AML-193 (cell line): ENCODE measurements at regions not wholly inside any gene's neighbourhood (a gene's known extent, or its start where the extent isn't known, plus 50 kb on each side); places are given as distances from the start of the nearest gene placed in this dataset.
A peak's percentile ranks its signal among the peaks of the same experiment; 100 is the strongest.
"Not testable (repeated sequence)": the region's sequence is repeated elsewhere in the genome, so short reads cannot be mapped to it uniquely, and the experiment has no call there.

Experiments
- DNase-seq, 2 experiments: peaks; one replicate each; lab custom pipeline; 2025; lab: John Stamatoyannopoulos, UW

GRCh38 chr6:85015396-85015990 lies 251.1 kb upstream of the TBX18 start:
- DNase-seq: peak in 1 of 2 experiments; percentile 33

DNA sequence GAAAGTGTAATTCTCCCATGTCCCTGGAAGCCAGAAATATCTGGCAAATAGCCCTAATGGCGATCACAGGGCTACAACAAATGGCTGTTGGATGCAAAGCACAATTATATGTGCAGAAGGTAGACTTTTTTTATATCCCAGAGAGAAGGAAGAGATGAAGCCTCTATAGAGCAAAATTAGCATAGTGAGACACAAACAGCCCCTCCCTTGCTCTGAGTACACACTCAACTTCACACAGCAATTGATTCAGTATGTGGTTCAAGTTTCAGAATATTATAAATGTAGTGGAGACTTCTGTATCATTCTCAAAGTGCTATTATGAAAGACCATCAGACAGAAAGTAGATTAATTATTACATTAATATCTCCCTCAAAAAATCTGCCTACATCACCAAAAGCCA lies 246.5 kb upstream of the TBX18 start:
- DNase-seq: no peak

DNA sequence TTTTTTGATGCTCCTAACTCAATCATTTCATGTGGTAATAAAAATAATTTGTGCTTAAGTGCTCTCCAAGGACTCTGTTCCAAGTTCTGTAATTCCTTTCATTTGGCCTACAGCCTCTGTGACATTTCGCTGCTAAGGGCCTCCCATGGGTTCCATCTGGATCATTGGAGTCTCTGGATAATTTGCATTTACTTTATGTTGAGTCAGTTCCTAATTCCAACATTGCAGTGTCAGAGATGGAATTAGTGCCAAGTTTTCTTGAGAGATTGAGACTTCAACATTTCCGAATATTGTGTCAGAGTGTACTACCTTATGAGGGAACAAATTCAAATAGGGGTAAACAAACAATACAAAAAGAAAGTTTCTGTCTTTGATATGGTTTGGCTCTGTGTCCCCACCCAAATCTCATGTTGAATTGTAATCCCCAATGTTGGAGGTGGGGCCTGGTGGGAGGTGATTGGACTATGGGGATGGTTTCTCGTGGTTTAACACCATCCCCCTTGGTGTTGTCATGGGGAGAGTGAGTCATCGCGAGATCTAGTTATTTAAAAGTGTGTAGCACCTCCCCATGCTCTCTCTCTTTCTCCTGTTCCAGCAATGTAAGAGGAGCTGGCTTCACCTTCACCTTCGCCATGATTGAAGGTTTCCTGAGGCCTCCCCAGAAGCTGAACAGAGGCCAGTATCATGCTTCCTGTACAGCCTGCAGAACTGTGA lies 244.1 kb upstream of the TBX18 start:
- no peak for DNase-seq

GRCh38 chr6:85006362-85006761 lies 242.0 kb upstream of the TBX18 start:
- DNase-seq: no peak

DNA sequence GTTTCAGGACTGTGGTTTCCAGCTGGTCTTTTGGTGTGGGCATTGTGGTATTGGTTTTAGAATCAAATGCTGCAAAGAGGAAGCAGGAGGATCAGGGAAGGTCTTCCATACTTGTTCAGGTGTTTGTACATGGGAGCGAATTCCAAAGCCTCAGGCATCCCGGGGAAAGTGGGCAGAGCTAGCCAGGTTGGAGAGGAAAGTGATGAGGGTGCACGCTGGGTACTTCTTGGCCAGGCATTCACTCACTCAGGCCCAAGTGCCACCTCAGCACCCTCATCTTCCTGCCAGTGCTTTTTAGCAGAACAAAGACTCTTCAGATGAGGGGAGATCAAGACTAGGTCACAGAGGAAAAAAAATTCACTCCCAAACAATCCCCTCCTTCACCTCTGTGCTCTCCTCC lies 241.1 kb upstream of the TBX18 start:
- no peak for DNase-seq

GRCh38 chr6:85004361-85004995 lies 240.1 kb upstream of the TBX18 start:
- DNase-seq: no peak

GRCh38 chr6:85002847-85003246 lies 238.4 kb upstream of the TBX18 start:
- no peak for DNase-seq

GRCh38 chr6:85000001-85000400 lies 235.6 kb upstream of the TBX18 start:
- DNase-seq: no peak

- no peak for DNase-seq
These were observed 233.8 kb upstream of the TBX18 start for GRCh38 chr6:84998223-84998622.

DNA sequence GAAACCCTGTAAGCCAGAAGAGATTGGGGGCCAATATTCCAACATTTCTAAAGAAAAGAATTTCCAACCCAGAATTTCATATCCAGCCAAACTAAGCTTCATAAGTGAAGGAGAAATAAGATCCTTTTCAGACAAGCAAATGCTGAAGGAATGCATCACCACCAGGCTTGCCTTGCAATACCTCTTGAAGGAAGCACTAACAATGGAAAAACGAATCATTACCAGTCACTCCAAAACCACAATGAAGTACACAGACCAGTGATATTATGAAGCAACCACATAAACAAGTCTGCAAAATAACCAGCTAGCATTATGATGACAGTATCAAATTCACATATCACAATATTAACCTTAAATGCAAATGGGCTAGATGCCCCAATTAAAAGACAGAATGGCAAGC lies 224.4 kb upstream of the TBX18 start:
- not testable (repeated sequence) for DNase-seq

GRCh38 chr6:84985490-84985889 lies 221.1 kb upstream of the TBX18 start:
- not testable (repeated sequence) for DNase-seq

DNA sequence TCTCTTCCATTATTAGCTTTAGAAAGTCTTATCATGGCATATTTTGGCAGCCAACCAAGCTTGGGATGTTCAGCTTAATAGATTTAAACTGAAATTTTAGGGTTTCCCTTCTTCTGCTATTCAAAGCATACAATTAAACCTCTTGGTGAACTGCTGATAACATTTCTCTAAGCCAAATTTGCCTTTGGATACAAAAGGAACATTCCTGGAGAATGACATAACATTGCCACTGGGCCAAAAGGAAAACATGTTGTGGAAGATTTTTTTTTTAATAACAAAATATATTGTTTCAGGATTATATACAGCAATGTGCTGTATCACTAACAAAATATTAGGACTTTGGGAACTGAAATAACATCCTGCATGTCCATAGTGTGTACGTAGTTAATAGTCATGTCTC lies 215.1 kb upstream of the TBX18 start:
- DNase-seq: no peak

GRCh38 chr6:84977363-84977705 lies 212.9 kb upstream of the TBX18 start:
- no peak for DNase-seq

GRCh38 chr6:84976526-84977362 lies 212.3 kb upstream of the TBX18 start:
- DNase-seq: no peak

DNA sequence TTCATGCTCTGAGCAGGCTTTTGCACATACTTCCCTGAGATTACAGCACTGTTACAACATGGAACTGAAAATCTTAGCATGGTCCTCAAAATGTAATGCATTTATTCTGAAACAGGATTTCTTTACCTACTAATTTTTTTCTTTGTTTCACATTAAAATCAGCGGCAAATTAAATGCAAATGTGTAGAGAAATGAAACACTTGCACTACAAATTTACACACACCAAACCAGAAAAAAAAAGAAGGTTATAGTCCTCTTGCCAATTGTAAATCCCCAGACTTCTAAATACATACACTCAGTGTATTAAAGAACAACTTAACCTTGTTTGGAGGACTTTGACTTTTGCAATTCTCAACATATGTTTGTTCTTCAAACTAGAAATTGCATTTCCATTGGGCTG lies 210.9 kb upstream of the TBX18 start:
- no peak for DNase-seq

- no peak for DNase-seq
These were observed 209.2 kb upstream of the TBX18 start for GRCh38 chr6:84973606-84974005.

GRCh38 chr6:84967965-84968364 lies 203.6 kb upstream of the TBX18 start:
- no peak for DNase-seq

GRCh38 chr6:84967389-84967788 lies 203.0 kb upstream of the TBX18 start:
- peak; percentile 33 to 41 for DNase-seq

DNA sequence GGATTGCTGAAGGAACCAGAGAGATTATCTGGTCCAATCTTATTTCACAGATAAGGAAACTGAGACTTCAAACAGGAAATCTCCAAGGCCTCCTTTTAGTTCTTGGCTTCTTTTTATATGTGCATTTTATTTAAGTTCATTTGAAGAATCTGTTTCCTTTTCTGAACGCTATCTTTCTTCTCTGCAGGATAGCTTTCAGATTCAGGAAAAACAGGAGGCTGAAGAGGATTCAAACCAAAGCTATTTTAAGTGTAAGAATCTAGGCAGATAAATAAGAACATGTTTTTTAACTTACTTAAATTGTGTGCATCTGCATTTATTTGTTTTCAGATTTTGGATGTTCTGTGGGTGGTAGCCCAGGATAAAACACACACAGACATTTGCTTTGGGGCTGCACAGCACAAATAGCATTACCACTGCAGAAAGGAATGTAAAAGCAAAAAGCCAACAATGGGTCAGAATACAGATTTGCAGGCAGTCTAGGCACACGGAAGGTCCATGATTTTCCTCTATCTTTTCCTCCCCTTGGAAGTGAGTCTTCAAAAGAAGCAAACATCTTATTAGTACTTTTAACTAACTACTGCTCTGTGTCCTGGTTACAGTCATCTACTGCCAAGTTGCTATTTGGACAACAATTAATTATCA lies 188.8 kb upstream of the TBX18 start:
- no peak for DNase-seq

GRCh38 chr6:84944926-84945325 lies 180.5 kb upstream of the TBX18 start:
- not testable (repeated sequence) for DNase-seq

DNA sequence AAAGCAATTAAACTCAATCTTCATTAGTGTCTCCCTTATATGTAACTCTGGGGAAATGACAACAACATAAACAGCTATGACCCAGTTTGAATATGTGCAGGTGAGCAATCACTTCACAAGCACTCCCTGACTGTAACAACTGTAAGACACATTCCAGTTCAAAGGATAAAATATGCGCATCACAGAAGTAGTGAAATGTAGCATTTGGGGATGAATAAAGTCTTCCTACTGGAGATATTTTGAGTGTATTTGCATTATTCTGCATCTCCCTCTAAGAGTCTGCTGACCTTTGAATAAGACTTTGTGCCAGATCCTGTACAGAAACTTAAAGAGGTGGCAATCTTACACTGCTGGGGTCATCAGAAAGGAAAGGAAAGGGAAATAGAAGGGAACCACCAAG lies 179.5 kb upstream of the TBX18 start:
- no peak for DNase-seq

GRCh38 chr6:84941609-84942008 lies 177.2 kb upstream of the TBX18 start:
- not testable (repeated sequence) for DNase-seq
